Heart left ventricle (tissue), 16 donors: ENCODE measurements at regions not wholly inside any gene's neighbourhood (a gene's known extent, or its start where the extent isn't known, plus 50 kb on each side); places are given as distances from the start of the nearest gene placed in this dataset.
"Not testable (repeated sequence)": the region's sequence is repeated elsewhere in the genome, so short reads cannot be mapped to it uniquely, and the experiment has no call there.

Experiments
- ATAC-seq, 4 donors: fragments of 200-7000 bp; cut with Tn5 transposase; one replicate each; pipeline ENCODE4 v1.9.1; 2020 to 2022; ENCODE audit warnings: moderate library complexity in 4 of 4, mild to moderate bottlenecking in 3 of 4, moderate number of reproducible peaks in 1 of 4
- DNase-seq, 5 donors: peaks; one replicate each; pipeline ENCODE4 v3.0.0-alpha.2; 2020
- H3K27ac ChIP-seq, 12 donors: fragments of 200-600 bp; sonication (generic) in 4 of 12; one replicate each; pipeline versions ENCODE4 v1.5.0 to v1.8.0; 2016 to 2022; ENCODE audit warnings: mild to moderate bottlenecking in 2 of 12
- H3K27me3 ChIP-seq, 9 donors: fragments of 200-600 bp; sonication (generic) in 2 of 9; one replicate each; pipeline versions ENCODE4 v1.5.1 to v1.8.0; 2016 to 2022; ENCODE audit warnings: mild to moderate bottlenecking in 3 of 9
- H3K36me3 ChIP-seq, 9 donors: fragments of 200-600 bp; sonication (generic) in 2 of 9; one replicate each; pipeline versions ENCODE4 v1.5.0 to v1.8.0; 2018 to 2022; ENCODE audit warnings: mild to moderate bottlenecking in 2 of 9
- H3K4me1 ChIP-seq, 12 donors: fragments of 200-600 bp; sonication (generic) in 4 of 12; one replicate each; pipeline versions ENCODE4 v1.5.0 to v1.8.0; 2016 to 2022; ENCODE audit warnings: mild to moderate bottlenecking in 3 of 12
- H3K4me3 ChIP-seq, 12 donors: fragments of 200-600 bp; sonication (generic) in 4 of 12; one replicate each; pipeline versions ENCODE4 v1.5.0 to v1.8.0; 2017 to 2022; ENCODE audit warnings: mild to moderate bottlenecking in 9 of 12, moderate library complexity in 4 of 12
- H3K9me3 ChIP-seq, 12 donors: fragments of 200-600 bp; sonication (generic) in 4 of 12; one replicate each; pipeline versions ENCODE4 v1.5.0 to v1.8.0; 2016 to 2022; ENCODE audit warnings: mild to moderate bottlenecking in 1 of 12
- POLR2A ChIP-seq, 2 donors: fragments of 450-650 bp; IDR thresholded peaks; one replicate each; pipeline ENCODE4 v1.6.1; 2017; ENCODE audit warnings: antibody characterized with exemption in 2 of 2, mild to moderate bottlenecking in 2 of 2, moderate library complexity in 2 of 2
- WGBS, 4 donors: extraction: QIAGEN DNeasy Blood & Tissue Kit in 2 of 4; methylation state at CpG; one replicate each; pipeline versions ENCODE4 v1.1.5 to v1.1.7; 2013 to 2018; 5-methylcytosine and 5-hydroxymethylcytosine counted together
- intact Hi-C, 10 donors: fragments of 100-400 bp; cut with DNase I; formaldehyde crosslinking; loops; one replicate each; pipeline versions ENCODE4 v1.11.1 to v1.14.2; 2022
- TF ChIP-seq, protein P1 (sequence below), 12 donors: fragments of 200-600 bp; sonication (generic) in 4 of 12; IDR thresholded peaks; one replicate each; pipeline versions ENCODE4 v1.5.0 to v1.8.0; 2018 to 2022; ENCODE audit warnings: antibody characterized with exemption in 12 of 12, mild to moderate bottlenecking in 5 of 12
- donor health status: ischemic (EF 13 %, LVEDD 7.1; RV severe dilation, severe dysfunction).
- donor health status: healthy with polysubstance abuse.
- donor health status: DM: no; HTN: yes; CAD: no.
- donor health status: DM: no; HTN: no; CAD: no.
- donor health status: ischemic (EF 25% LVEDD 6.9; RV normal size, moderate dysfunction).
- donor health status: ischemic (EF 25% LVEDD 5.7; RV mildly dilated, moderate dysfunction).
- donor health status: healthy.
- donor health status: DM: yes; HTN: yes; CAD: no.
- donor health status: ischemic (EF 35%, LVEDD 5.7; RV mildly dilated, moderate dysfunction).
- donor health status: nonischemic (EF 11% LVEDD 7.7; RV severe dilation, severe dysfunction).
- donor health status: DM: yes; HTN: yes; CAD: no.
- donor health status: PGD.
- donor health status: ischemic (EF 29% LVEDD 5.4; RV normal size, mild dysfunction).
- donor health status: nonischemic (EF 23%, LVEDD 6.1; RV moderate dilation, normal function).

DNA sequence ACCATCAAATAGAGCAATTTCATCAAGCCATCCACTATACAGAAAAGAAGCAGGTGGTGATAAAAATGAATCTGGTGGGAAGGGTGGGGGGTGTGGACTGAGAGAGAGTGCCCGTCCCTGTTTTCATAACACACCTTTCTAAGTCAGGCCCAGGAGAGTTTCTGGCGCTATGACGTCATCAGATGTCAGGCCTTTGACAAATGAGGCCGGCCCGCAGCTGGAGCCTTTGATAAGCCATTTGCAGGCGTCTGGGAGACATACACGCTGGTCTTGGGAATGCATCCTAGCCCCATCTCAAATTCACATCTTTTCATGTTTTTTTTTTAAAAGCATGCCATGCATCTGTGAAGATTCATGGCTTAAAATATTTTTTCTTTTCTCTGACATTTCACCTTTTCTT is 404.5 kb downstream of the BCOR start:
- ATAC-seq = no peak
- no peaks in the 10 kb centered on the region for H3K36me3 ChIP-seq
- WGBS, 4 donors = 41 to 67% (median 57%) methylated on average over 7 of the region's 7 CpGs
- DNase-seq = no peak
- H3K4me3 ChIP-seq = no peak overlapping the region
- peaks cover 0 to 12% (median 3%) of the 10 kb centered on the region in 12 donors for H3K4me1 ChIP-seq
- peaks cover 0 to 48% (median 0%) of the 10 kb centered on the region in 9 donors for H3K27me3 ChIP-seq
- H3K9me3 ChIP-seq = peaks cover 0 to 28% (median 7%) of the 10 kb centered on the region in 12 donors
- TF ChIP-seq POLR2A (IDR thresholded peaks at IDR 0.05) = no peak
- TF ChIP-seq, protein P1, sequence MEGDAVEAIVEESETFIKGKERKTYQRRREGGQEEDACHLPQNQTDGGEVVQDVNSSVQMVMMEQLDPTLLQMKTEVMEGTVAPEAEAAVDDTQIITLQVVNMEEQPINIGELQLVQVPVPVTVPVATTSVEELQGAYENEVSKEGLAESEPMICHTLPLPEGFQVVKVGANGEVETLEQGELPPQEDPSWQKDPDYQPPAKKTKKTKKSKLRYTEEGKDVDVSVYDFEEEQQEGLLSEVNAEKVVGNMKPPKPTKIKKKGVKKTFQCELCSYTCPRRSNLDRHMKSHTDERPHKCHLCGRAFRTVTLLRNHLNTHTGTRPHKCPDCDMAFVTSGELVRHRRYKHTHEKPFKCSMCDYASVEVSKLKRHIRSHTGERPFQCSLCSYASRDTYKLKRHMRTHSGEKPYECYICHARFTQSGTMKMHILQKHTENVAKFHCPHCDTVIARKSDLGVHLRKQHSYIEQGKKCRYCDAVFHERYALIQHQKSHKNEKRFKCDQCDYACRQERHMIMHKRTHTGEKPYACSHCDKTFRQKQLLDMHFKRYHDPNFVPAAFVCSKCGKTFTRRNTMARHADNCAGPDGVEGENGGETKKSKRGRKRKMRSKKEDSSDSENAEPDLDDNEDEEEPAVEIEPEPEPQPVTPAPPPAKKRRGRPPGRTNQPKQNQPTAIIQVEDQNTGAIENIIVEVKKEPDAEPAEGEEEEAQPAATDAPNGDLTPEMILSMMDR (IDR thresholded peaks at IDR 0.05) = no peak
- H3K27ac ChIP-seq = no peak overlapping the region
- intact Hi-C loops = no loop called here

DNA sequence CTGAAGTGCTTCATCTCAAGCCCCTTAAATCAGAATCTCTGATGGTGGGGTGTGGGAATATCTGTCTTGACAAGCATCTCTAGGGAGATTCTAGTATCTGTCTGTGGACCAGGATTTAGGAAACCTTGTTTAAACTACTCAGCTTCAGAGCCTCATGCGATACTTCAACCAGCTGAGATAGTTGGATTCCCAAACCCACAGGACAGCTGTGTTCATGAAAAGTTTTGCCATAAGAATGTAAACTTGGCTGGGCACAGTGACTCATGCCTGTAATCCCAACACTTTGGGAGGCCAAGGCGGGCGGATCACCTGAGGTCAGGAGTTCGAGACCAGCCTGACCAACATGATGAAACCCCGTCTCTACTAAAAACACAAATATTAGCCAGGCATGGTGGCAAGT is 395.1 kb downstream of the BCOR start:
- H3K9me3 ChIP-seq, H3K4me3 ChIP-seq, H3K36me3 ChIP-seq, DNase-seq, intact Hi-C loops, H3K27me3 ChIP-seq, ATAC-seq, H3K27ac ChIP-seq, H3K4me1 ChIP-seq: not testable (repeated sequence)
- 92 to 99% (median 95%) methylated on average over 5 of the region's 5 CpGs for WGBS, 4 donors

DNA sequence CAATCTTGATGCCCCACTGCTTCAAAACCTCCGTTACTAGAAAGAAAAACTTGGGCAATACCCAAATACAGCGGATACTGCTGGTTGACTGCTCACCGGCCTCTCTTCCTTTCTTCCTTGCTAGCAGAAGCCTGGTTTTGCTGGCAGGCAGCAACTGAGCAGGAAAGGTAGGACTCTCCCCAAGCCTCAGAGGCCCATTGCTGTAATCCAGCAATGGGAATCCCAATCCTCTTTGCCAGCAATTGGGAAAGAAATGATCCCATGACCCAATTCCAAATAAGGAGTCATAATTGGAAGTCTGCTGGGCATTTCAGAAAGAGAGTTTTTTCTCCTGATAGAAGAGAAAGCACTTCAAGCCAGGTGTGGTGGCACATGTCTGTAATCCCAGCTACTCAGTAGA is 394.5 kb downstream of the BCOR start:
- TF ChIP-seq POLR2A (IDR thresholded peaks at IDR 0.05) = no peak
- TF ChIP-seq, protein P1 (IDR thresholded peaks at IDR 0.05) = no peak
- H3K9me3 ChIP-seq = no peaks in the 10 kb centered on the region
- peaks cover 0 to 6% (median 0%) of the 10 kb centered on the region in 12 donors for H3K4me1 ChIP-seq
- no peak for ATAC-seq
- H3K27me3 ChIP-seq = peaks cover 0 to 9% (median 0%) of the 10 kb centered on the region in 9 donors
- no peak for DNase-seq
- no peak overlapping the region for H3K27ac ChIP-seq
- H3K4me3 ChIP-seq = no peak overlapping the region
- intact Hi-C loops = no loop called here
- H3K36me3 ChIP-seq = no peaks in the 10 kb centered on the region
- 84 to 99% (median 95%) methylated on average over 3 of the region's 3 CpGs for WGBS, 4 donors

DNA sequence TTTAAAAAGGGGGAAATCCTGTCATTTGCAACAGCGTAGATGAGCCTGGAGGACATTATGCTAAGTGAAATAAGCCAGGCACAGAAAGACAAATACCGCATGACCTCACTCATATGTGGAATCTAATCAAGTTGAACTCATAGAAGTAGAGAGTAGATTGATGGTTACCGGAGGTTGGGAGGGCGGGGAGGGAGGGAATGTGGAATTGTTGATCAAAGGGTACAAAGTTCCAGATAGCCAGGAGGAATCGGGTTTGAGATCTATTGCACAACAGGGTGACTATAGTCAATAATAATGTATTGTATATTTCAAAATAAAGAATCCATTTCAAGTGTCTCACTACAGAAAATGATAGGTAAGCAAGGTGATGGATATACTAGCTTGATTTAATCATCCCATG is 393.2 kb downstream of the BCOR start:
- no peak for ATAC-seq
- no peak for TF ChIP-seq POLR2A (IDR thresholded peaks at IDR 0.05)
- TF ChIP-seq, protein P1 (IDR thresholded peaks at IDR 0.05) = no peak
- Histone ChIP-seq H3K4me1 (peaks cover 0 to 6% (median 0%) of the 10 kb centered on the region in 12 donors), H3K9me3 (no peaks in the 10 kb centered on the region), H3K27ac (no peak overlapping the region), H3K27me3 (peaks cover 0 to 9% (median 0%) of the 10 kb centered on the region in 9 donors), H3K4me3 (no peak overlapping the region), H3K36me3 (no peaks in the 10 kb centered on the region)
- 88 to 96% (median 94%) methylated on average over 5 of the region's 5 CpGs for WGBS, 4 donors
- no peak for DNase-seq
- intact Hi-C loops = no loop called here

DNA sequence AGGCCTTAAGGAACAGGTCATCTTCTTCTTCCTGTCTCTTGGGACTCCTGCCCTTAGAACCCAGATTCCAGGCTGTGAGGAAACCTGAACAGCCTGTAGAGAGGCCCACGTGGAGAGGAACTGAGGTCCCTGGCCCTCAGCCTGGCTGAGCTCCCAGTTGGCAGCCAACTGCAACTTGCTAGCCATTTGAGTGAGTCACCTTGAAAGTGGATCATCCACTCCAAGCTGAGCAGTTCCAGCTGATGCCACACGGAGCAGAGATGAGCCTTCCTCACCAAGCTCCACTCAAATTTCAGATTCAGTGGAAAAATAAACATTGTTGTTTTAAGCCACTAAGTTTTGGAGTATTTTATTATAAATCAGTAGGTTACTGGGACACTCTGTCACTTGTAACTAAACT is 392.5 kb downstream of the BCOR start:
- WGBS, 4 donors = 0 to 11% (median 7%) methylated on average over 1 to 2 of the region's 2 CpGs
- TF ChIP-seq POLR2A (IDR thresholded peaks at IDR 0.05) = no peak
- TF ChIP-seq, protein P1 (IDR thresholded peaks at IDR 0.05) = peak in 8 of 12 donors; percentile 21 to 58 (median 33)
- DNase-seq = peak; percentile 41 to 85 (median 69)
- ATAC-seq = peak; percentile 55 to 99 (median 94)
- Histone ChIP-seq H3K27me3 (peaks cover 0 to 7% (median 0%) of the 10 kb centered on the region in 9 donors), H3K9me3 (no peaks in the 10 kb centered on the region), H3K4me1 (peaks cover 0 to 6% (median 0%) of the 10 kb centered on the region in 12 donors), H3K4me3 (no peak overlapping the region), H3K27ac (no peak overlapping the region), H3K36me3 (no peaks in the 10 kb centered on the region)
- intact Hi-C loops = no loop called here
